ENCODE measurements at regions not wholly inside any gene's neighbourhood (a gene's known extent, or its start where the extent isn't known, plus 50 kb on each side); places are given as distances from the start of the nearest gene placed in this dataset.

DNA sequence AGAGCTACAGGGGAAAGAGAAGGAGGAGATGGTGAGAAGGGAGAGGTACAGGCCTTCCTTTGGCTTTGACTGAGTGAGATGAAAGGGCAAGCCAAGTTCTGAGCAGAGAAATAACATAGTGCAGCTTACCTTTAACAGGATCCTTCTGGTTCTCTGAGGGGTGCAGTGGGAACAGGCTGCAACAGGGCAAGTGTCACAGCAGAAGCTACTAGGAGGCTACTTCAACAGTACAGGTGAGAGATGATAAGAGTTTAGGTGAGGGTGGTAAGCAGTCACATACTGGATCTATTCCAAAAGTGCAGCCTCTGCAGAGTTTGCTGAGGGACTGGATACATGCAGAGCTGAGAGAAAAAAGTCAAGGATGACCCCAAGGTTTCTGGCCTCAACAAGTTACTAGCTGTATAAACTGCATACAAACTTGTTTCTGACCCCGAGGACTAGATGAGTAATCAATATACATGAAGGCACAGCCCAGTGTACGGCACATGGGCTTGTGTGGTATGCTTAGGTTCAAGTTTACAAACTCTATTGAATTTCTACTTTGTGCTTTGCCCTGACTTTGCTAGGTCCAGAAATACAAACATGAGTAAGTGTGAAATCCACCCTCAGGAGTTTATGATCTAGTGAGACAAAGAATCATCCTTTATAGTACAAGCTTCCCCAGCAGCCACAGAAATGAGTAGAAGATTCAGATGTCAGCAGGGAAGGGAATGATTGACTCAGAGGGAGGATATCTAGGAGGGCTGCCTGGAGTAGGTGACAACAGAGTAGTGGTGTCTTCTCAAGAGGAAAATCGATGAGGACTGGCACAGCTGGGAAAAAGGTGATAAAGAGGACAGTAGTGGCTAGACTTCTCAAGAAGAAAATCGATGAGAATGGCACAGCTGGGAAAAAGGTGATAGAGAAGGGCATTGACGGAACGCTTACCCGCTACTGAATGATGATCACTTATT lies 78.2 kb upstream of the TJP1 start:
- TF ChIP-seq, protein P1, sequence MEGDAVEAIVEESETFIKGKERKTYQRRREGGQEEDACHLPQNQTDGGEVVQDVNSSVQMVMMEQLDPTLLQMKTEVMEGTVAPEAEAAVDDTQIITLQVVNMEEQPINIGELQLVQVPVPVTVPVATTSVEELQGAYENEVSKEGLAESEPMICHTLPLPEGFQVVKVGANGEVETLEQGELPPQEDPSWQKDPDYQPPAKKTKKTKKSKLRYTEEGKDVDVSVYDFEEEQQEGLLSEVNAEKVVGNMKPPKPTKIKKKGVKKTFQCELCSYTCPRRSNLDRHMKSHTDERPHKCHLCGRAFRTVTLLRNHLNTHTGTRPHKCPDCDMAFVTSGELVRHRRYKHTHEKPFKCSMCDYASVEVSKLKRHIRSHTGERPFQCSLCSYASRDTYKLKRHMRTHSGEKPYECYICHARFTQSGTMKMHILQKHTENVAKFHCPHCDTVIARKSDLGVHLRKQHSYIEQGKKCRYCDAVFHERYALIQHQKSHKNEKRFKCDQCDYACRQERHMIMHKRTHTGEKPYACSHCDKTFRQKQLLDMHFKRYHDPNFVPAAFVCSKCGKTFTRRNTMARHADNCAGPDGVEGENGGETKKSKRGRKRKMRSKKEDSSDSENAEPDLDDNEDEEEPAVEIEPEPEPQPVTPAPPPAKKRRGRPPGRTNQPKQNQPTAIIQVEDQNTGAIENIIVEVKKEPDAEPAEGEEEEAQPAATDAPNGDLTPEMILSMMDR (IDR thresholded peaks at IDR 0.05), result no peak
- intact Hi-C loops (cut with DNase I), result no loop called here
- DNase-seq, result no peak
- H3K4me3 ChIP-seq, result no peak overlapping the region
- H3K27ac ChIP-seq, result no peak overlapping the region
- H3K4me1 ChIP-seq, result no peaks in the 10 kb centered on the region
- H3K36me3 ChIP-seq, result no peaks in the 10 kb centered on the region
- H3K27me3 ChIP-seq, result no peaks in the 10 kb centered on the region
- H3K9me3 ChIP-seq, result no peaks in the 10 kb centered on the region
- WGBS, 2 donors, result 77 to 82% methylated on average over 7 of the region's 7 CpGs

DNA sequence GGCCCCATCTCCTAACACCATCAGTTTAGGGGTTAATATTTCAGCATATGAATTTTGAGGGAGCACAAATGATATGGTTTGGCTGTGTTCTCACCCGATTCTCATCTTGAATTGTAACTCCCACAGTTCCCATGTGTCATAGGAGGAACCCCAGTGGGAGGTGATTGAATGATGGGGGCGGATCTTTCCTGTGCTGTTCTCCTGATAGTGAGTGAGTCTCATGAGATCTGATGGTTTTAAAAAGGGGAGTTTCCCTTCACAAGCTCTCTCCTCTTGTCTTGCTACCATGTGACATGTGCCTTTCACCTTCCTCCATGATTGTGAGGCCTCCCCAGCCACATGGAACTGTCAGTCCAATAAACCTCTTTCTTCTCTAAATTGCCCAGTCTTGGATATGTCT lies 73.8 kb upstream of the TJP1 start:
- WGBS, 2 donors, result 79 to 84% methylated on average over 2 of the region's 2 CpGs
- TF ChIP-seq POLR2A (IDR thresholded peaks at IDR 0.05), result no peak
- TF ChIP-seq, protein P1 (IDR thresholded peaks at IDR 0.05), result no peak
- no peaks in the 10 kb centered on the region for H3K9me3 ChIP-seq
- intact Hi-C loops (cut with DNase I), result no loop called here
- no peaks in the 10 kb centered on the region for H3K4me1 ChIP-seq
- H3K27ac ChIP-seq, result no peak overlapping the region
- DNase-seq, result no peak
- no peak overlapping the region for H3K4me3 ChIP-seq
- no peaks in the 10 kb centered on the region for H3K27me3 ChIP-seq
- no peaks in the 10 kb centered on the region for H3K36me3 ChIP-seq

DNA sequence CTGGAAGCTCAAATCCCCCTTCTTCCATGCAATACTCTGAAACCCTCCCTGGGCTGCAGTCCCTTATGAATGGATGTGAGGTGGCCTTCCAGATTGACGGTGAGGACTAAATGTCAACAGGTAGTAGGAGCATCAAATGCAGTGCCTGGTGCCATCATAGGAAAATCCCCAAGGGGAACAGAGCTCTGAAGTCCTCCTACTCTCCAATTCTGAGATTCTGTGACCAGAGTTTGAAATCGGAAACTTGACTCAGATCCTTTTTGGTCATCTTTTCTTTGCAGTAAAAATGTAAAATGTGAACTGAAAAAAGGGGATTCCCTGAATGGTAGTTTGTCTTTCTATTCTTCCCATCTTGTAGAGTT lies 68.8 kb upstream of the TJP1 start:
- no peaks in the 10 kb centered on the region for H3K36me3 ChIP-seq
- WGBS, 2 donors, result 76 to 81% methylated on average over 2 of the region's 2 CpGs
- TF ChIP-seq, protein P1 (IDR thresholded peaks at IDR 0.05), result no peak
- TF ChIP-seq POLR2A (IDR thresholded peaks at IDR 0.05), result no peak

DNA sequence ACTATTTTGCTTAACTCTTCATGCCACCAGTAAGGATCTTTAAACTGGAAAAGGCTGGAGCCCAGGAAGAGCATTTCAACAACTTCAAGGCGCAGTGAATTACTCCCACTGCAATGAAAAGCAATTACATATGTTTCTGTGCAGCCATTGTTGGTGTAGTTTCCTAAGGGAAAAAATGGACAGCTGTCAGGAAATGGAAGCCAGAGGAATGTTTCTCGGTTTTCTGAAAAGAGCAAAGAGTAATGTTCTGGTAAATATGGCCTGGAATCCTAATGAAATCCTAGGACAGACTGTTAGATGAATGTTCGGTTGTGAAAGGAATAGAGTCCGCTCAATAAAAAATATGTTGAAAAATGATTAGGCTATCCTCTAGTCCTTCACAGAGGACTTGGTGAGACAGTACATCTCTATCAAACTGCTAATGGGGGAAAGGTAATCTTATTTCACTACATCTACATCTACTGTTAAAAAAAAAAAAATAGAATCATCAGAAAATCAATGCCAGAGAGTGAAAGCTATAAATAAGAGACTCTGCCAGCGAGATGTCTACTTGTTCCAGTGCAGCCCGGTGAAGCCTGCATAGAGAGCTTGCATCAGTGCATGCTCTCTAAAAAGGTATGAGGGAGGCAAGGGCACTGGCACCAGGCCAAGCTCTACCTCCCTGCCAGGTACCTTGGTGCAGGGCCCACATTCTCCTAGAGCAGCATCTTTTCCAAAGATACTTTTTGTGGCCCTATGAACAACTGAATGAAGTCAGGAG lies 68.2 kb upstream of the TJP1 start:
- TF ChIP-seq, protein P1 (IDR thresholded peaks at IDR 0.05), result no peak
- TF ChIP-seq POLR2A (IDR thresholded peaks at IDR 0.05), result no peak

More for the DNA sequence above, 68.8 kb upstream of the TJP1 start:
- DNase-seq, result no peak
- H3K27me3 ChIP-seq, result no peaks in the 10 kb centered on the region
- H3K9me3 ChIP-seq, result no peaks in the 10 kb centered on the region
- intact Hi-C loops (cut with DNase I), result no loop called here
- H3K4me3 ChIP-seq, result no peak overlapping the region
- no peak overlapping the region for H3K27ac ChIP-seq
- H3K4me1 ChIP-seq, result peaks cover 0 to 4% (median 0%) of the 10 kb centered on the region in 3 donors

More for the DNA sequence above, 68.2 kb upstream of the TJP1 start:
- intact Hi-C loops (cut with DNase I), result no loop called here
- Histone ChIP-seq H3K4me3 (no peak overlapping the region), H3K36me3 (no peaks in the 10 kb centered on the region), H3K4me1 (peaks cover 0 to 4% (median 0%) of the 10 kb centered on the region in 3 donors), H3K27ac (no peak overlapping the region), H3K9me3 (no peaks in the 10 kb centered on the region), H3K27me3 (no peaks in the 10 kb centered on the region)
- DNase-seq, result no peak
- 69 to 78% methylated on average over 6 of the region's 6 CpGs for WGBS, 2 donors

All from esophagus squamous epithelium (tissue), 5 donors.